Glutamatergic neuron (in vitro differentiated cells): ENCODE measurements at regions not wholly inside any gene's neighbourhood (a gene's known extent, or its start where the extent isn't known, plus 50 kb on each side); places are given as distances from the start of the nearest gene placed in this dataset.

ENCODE experiments used
- DNase-seq: peaks from one replicate; pipeline ENCODE4 v3.0.0; 2022
- H3K27ac Mint-ChIP-seq: one replicate; pipeline ENCODE4 v1.8.0; 2020; ENCODE audit warnings: mild to moderate bottlenecking, mixed read lengths, inconsistent platforms; ENCODE audit not compliant: unreplicated experiment
- H3K27me3 Mint-ChIP-seq: one replicate; pipeline ENCODE4 v1.8.0; 2020; ENCODE audit warnings: mild to moderate bottlenecking, moderate library complexity, mixed read lengths, inconsistent platforms; ENCODE audit not compliant: unreplicated experiment
- H3K36me3 Mint-ChIP-seq: one replicate; pipeline ENCODE4 v1.8.0; 2020; ENCODE audit warnings: mild to moderate bottlenecking, mixed read lengths, inconsistent platforms; ENCODE audit not compliant: unreplicated experiment
- H3K4me1 Mint-ChIP-seq: one replicate; pipeline ENCODE4 v1.8.0; 2020; ENCODE audit warnings: mild to moderate bottlenecking, low read depth, mixed read lengths, inconsistent platforms; ENCODE audit not compliant: unreplicated experiment
- H3K4me3 Mint-ChIP-seq: one replicate; pipeline ENCODE4 v1.8.0; 2020; ENCODE audit warnings: mild to moderate bottlenecking, mixed read lengths, inconsistent platforms; ENCODE audit not compliant: unreplicated experiment
- H3K9me3 Mint-ChIP-seq: one replicate; pipeline ENCODE4 v1.8.0; 2020; ENCODE audit warnings: mild to moderate bottlenecking, moderate library complexity, mixed read lengths, inconsistent platforms; ENCODE audit not compliant: unreplicated experiment
- TF ChIP-seq, protein P1 (sequence below): fragments of 200-600 bp; sonication (generic); IDR thresholded peaks from one replicate; pipeline ENCODE4 v1.5.0; 2021; ENCODE audit not compliant: partially characterized antibody, unreplicated experiment

DNA sequence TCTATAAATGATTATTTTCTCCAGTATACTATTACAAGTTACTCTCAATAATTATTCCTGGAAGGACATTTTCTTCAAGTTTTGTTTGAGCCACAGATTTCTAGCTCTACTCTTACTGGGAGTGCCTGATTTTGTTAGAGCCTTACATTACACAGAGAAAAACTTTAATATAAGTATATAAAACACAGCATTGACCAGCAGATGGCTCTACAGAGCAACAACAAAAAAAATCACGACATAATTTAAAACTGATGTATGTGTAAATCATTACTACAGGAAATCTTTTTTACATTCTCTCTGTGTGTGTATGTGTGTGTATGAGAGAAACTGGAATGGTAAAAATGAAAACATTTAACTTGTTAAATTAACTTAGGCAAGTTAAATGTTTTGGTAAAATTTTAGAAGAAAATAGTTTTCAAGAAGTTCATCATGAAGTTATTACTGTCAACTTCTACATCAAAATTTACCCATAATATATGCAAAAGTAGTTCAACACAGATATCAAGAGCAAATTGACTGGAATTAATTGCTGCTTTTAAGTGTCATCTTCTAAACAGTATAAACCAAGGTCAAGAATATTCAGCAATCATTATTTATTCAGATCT, 103.3 kb downstream of the MDH1 start:
- no peak for DNase-seq
- no peak overlapping the region for H3K4me3 Mint-ChIP-seq
- H3K9me3 Mint-ChIP-seq = no peaks in the 10 kb centered on the region
- H3K27ac Mint-ChIP-seq = no peak overlapping the region
- H3K4me1 Mint-ChIP-seq = no peaks in the 10 kb centered on the region
- no peaks in the 10 kb centered on the region for H3K36me3 Mint-ChIP-seq
- no peaks in the 10 kb centered on the region for H3K27me3 Mint-ChIP-seq
- TF ChIP-seq, protein P1, sequence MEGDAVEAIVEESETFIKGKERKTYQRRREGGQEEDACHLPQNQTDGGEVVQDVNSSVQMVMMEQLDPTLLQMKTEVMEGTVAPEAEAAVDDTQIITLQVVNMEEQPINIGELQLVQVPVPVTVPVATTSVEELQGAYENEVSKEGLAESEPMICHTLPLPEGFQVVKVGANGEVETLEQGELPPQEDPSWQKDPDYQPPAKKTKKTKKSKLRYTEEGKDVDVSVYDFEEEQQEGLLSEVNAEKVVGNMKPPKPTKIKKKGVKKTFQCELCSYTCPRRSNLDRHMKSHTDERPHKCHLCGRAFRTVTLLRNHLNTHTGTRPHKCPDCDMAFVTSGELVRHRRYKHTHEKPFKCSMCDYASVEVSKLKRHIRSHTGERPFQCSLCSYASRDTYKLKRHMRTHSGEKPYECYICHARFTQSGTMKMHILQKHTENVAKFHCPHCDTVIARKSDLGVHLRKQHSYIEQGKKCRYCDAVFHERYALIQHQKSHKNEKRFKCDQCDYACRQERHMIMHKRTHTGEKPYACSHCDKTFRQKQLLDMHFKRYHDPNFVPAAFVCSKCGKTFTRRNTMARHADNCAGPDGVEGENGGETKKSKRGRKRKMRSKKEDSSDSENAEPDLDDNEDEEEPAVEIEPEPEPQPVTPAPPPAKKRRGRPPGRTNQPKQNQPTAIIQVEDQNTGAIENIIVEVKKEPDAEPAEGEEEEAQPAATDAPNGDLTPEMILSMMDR = peak; percentile 48

DNA sequence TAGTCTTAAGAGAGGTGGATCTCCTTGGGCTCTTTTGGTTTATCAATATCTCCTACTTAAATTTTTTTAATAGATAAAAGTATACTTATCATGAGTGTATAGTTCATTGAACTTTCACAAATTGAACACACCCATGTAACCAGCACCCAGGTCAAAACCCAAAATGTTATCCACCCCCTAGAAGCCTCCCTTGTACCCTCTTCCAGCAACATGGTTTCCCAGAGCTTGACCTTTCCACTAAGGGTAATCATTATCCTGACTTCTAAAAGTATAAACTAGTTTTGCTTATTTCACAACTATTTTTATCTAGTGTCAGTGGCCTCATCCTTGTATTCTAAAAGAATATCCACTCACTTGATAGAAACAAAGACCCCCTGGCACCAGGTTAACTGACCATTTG, 106.8 kb downstream of the MDH1 start:
- H3K27me3 Mint-ChIP-seq = no peaks in the 10 kb centered on the region
- H3K36me3 Mint-ChIP-seq = no peaks in the 10 kb centered on the region
- H3K9me3 Mint-ChIP-seq = no peaks in the 10 kb centered on the region
- peaks cover 4% of the 10 kb centered on the region for H3K4me1 Mint-ChIP-seq
- H3K4me3 Mint-ChIP-seq = no peak overlapping the region
- no peak overlapping the region for H3K27ac Mint-ChIP-seq
- no peak for DNase-seq
- TF ChIP-seq, protein P1 = no peak

DNA sequence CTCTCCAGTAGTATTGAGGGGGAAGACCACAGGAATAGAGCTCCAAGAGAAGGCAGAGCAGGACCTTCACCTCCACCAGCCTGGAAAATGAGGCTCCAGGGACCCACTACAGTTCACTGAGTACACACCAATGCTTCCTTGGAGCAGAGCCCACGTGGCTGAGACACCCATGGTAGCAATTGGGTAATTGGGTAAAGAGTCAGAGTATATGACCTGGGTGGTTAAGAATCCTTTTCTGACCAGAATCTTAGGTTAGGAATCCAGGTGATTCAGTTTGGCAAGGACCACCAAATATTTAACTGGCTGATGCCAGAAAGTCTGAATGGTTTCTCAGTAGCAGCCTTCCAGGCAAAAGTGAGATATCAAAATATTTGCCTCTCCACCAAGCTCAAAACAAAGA, 107.7 kb downstream of the MDH1 start:
- TF ChIP-seq, protein P1 = no peak
- no peaks in the 10 kb centered on the region for H3K36me3 Mint-ChIP-seq
- no peak overlapping the region for H3K27ac Mint-ChIP-seq
- H3K27me3 Mint-ChIP-seq = no peaks in the 10 kb centered on the region
- no peak overlapping the region for H3K4me3 Mint-ChIP-seq
- peaks cover 4% of the 10 kb centered on the region for H3K4me1 Mint-ChIP-seq
- H3K9me3 Mint-ChIP-seq = peaks cover 1% of the 10 kb centered on the region
- no peak for DNase-seq

DNA sequence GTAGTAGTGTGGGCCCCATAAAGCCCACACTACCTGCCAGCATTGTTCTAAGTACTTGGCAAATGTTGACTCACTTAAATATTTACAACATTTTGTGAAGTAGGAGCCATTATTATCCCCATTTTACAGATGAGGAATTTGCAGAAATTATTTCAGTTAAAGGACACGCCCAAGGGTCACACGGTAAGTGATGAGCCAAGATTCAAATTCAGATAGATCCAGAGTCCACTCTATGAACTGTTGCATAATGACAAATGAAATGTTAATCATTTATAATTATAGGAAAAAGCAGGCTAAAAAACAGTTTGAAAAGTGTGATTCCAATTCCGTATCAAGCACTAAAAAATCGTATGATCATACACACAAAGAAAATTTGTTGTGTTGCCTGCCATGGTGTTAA, 108.4 kb downstream of the MDH1 start:
- Mint-ChIP-seq H3K9me3 (peaks cover 1% of the 10 kb centered on the region), H3K27me3 (no peaks in the 10 kb centered on the region), H3K4me3 (no peak overlapping the region), H3K27ac (no peak overlapping the region), H3K36me3 (no peaks in the 10 kb centered on the region), H3K4me1 (peaks cover 4% of the 10 kb centered on the region)
- no peak for DNase-seq
- TF ChIP-seq, protein P1 = no peak

DNA sequence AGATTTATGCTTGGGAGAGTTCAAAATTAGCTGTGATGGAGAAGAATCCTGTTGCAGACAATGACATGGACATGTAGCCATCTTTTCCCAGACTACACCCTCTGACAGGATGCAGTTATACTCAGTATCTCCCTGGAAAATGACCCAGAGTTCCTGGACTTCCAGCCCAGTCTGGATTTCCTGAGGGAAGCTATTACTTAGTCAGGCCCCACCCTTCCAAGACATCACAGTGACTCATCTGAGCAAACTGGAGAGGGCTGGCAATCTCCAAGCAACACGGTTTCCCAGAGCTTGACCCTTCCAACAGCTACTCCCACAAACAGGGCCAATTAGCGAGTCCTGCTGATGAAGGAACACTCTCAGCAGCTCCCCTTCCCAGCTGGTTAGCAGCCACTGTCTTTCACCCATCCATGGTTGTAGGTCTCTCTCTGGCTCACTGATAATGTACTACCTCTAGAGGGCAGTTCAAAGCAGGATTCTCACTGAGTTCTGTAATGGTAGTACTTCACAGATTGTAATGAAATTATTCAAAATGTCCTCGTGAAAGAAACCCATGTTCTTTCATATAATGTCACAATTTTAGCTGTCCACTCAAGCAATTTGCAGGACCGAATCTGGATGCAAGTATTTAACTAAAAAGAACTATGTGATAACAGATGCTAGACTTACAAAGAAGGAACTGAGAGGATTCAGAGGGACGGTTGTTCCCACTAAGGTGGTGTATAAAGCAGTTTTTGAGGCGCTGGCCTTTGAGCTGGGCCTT, 110.2 kb downstream of the MDH1 start:
- no peak overlapping the region for H3K4me3 Mint-ChIP-seq
- H3K27ac Mint-ChIP-seq = no peak overlapping the region
- H3K36me3 Mint-ChIP-seq = no peaks in the 10 kb centered on the region
- H3K9me3 Mint-ChIP-seq = peaks cover 1% of the 10 kb centered on the region
- H3K27me3 Mint-ChIP-seq = no peaks in the 10 kb centered on the region
- TF ChIP-seq, protein P1 = peak; percentile 27
- peaks cover 4% of the 10 kb centered on the region for H3K4me1 Mint-ChIP-seq
- no peak for DNase-seq
